Astrocyte (in vitro differentiated cells and primary cell): ENCODE measurements at regions not wholly inside any gene's neighbourhood (a gene's known extent, or its start where the extent isn't known, plus 50 kb on each side); places are given as distances from the start of the nearest gene placed in this dataset.
"Not testable (repeated sequence)": the region's sequence is repeated elsewhere in the genome, so short reads cannot be mapped to it uniquely, and the experiment has no call there.

Source experiments
- EZH2 ChIP-seq: IDR thresholded peaks from 2 replicates; pipeline ENCODE4 v1.6.1; 2012; ENCODE audit warnings: mild to moderate bottlenecking, low read length, inconsistent platforms; ENCODE audit not compliant: insufficient read depth
- TF ChIP-seq, protein P1 (sequence below): IDR thresholded peaks from 2 replicates; pipeline ENCODE4 v1.5.1; 2011; ENCODE audit warnings: low read depth, mild to moderate bottlenecking, inconsistent platforms, low read length, moderate library complexity; ENCODE audit not compliant: insufficient read depth

DNA sequence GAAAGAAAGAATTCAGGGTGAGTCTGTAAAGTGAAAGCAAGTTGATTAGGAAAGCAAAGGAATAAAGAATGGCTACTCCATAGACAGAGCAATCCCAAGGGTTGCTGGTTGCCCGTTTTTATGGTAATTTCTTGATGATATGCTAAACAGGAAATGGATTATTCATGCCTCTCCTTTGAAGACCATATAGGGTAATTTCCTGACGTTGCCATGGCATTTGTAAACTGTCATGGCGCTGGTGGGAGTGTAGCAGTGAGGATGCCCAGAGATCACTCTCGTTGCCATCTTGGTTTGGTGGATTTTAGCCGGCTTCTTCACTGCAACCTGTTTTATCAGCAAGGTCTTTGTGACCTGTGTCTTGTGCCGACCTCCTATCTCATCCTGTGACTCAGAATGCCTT is 287.4 kb upstream of the ERCC4 start:
- TF ChIP-seq, protein P1, sequence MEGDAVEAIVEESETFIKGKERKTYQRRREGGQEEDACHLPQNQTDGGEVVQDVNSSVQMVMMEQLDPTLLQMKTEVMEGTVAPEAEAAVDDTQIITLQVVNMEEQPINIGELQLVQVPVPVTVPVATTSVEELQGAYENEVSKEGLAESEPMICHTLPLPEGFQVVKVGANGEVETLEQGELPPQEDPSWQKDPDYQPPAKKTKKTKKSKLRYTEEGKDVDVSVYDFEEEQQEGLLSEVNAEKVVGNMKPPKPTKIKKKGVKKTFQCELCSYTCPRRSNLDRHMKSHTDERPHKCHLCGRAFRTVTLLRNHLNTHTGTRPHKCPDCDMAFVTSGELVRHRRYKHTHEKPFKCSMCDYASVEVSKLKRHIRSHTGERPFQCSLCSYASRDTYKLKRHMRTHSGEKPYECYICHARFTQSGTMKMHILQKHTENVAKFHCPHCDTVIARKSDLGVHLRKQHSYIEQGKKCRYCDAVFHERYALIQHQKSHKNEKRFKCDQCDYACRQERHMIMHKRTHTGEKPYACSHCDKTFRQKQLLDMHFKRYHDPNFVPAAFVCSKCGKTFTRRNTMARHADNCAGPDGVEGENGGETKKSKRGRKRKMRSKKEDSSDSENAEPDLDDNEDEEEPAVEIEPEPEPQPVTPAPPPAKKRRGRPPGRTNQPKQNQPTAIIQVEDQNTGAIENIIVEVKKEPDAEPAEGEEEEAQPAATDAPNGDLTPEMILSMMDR, result not testable (repeated sequence)
- not testable (repeated sequence) for TF ChIP-seq EZH2
